ENCODE measurements at regions not wholly inside any gene's neighbourhood (a gene's known extent, or its start where the extent isn't known, plus 50 kb on each side); places are given as distances from the start of the nearest gene placed in this dataset.
A peak's percentile ranks its signal among the peaks of the same experiment; 100 is the strongest.
"Not testable (repeated sequence)": the region's sequence is repeated elsewhere in the genome, so short reads cannot be mapped to it uniquely, and the experiment has no call there.

DNA sequence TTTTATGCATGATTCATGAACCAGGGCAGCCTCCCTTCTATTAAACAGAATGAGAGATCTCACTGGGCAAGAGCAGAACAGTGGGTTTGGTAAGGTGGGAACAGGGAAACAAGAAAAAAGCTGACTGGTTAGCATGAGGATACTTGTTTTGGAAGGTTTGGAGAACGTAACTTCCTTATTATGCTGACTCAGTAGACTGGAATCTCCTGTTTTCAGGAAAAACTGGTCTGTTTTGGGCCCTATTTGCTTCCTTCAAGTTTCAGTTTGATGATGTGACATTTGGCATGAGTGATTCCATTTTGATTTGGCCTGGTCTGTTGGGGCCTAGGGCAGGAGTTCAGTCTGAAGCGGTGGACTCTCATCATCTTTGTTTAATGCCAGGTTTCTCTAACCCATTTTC is 172.0 kb downstream of the MYLK4 start:
- Mint-ChIP-seq H3K36me3 (no peaks in the 10 kb centered on the region), H3K9me3 (peaks cover 0 to 14% (median 2%) of the 10 kb centered on the region in 5 donors), H3K4me3 (no peak overlapping the region), H3K27ac (no peak overlapping the region), H3K4me1 (no peaks in the 10 kb centered on the region), H3K27me3 (peaks cover 18 to 60% of the 10 kb centered on the region in 2 donors)
- H3K27ac ChIP-seq (ENCODE audit: low read depth, low read length): no peak overlapping the region
- H3K27me3 ChIP-seq (ENCODE audit: insufficient read depth, low read length, poor library complexity, severe bottlenecking): no peaks in the 10 kb centered on the region
- H3K36me3 ChIP-seq (ENCODE audit: insufficient read depth, low read length): no peaks in the 10 kb centered on the region
- no peak for DNase-seq
- H3K4me3 ChIP-seq (ENCODE audit: low read length): no peak overlapping the region
- POLR2A ChIA-PET: no interaction called here
- H3K4me1 ChIP-seq (ENCODE audit: insufficient read depth, low read length): no peaks in the 10 kb centered on the region
- CTCF ChIA-PET: no interaction called here
- H3K9me3 ChIP-seq (ENCODE audit: low read length): no peaks in the 10 kb centered on the region

DNA sequence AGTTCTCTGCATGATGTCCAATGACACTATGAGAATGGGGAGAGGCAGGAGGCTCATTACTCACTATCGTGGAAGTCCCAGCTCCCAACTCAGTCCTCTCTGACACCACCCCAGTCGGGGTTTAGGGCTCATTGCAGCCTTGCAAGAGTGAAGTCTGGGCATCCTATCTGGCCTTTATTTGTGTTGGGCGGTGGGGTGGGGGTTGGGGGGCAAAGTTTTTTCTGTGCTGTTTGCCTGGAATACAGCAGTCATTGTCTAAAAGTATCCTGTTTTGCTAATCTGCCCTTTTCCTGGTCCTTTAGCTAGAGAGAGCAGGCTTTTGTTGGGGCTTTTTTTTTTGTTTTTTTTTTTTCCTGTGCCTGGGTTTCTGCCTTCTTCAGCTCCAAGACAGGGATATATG is 174.2 kb downstream of the MYLK4 start:
- no peaks in the 10 kb centered on the region for H3K9me3 ChIP-seq (ENCODE audit: low read length)
- H3K27ac Mint-ChIP-seq: no peak overlapping the region
- no peak overlapping the region for H3K4me3 ChIP-seq (ENCODE audit: low read length)
- H3K4me3 Mint-ChIP-seq: no peak overlapping the region
- CTCF ChIA-PET: no interaction called here
- peaks cover 0 to 14% (median 2%) of the 10 kb centered on the region in 5 donors for H3K9me3 Mint-ChIP-seq
- peaks cover 20 to 54% of the 10 kb centered on the region in 2 donors for H3K27me3 Mint-ChIP-seq
- POLR2A ChIA-PET: no interaction called here
- no peak overlapping the region for H3K27ac ChIP-seq (ENCODE audit: low read depth, low read length)
- H3K4me1 ChIP-seq (ENCODE audit: insufficient read depth, low read length): no peaks in the 10 kb centered on the region
- no peaks in the 10 kb centered on the region for H3K4me1 Mint-ChIP-seq
- H3K36me3 Mint-ChIP-seq: no peaks in the 10 kb centered on the region
- DNase-seq: no peak
- H3K27me3 ChIP-seq (ENCODE audit: insufficient read depth, low read length, poor library complexity, severe bottlenecking): no peaks in the 10 kb centered on the region
- H3K36me3 ChIP-seq (ENCODE audit: insufficient read depth, low read length): no peaks in the 10 kb centered on the region

- peaks cover 15 to 43% of the 10 kb centered on the region in 2 donors for H3K27me3 Mint-ChIP-seq
- H3K36me3 Mint-ChIP-seq: no peaks in the 10 kb centered on the region
- ChIA-PET CTCF (no interaction called here), POLR2A (no interaction called here)
- no peaks in the 10 kb centered on the region for H3K4me1 Mint-ChIP-seq
- Histone ChIP-seq H3K9me3 (ENCODE audit: low read length) (no peaks in the 10 kb centered on the region), H3K4me3 (ENCODE audit: low read length) (no peak overlapping the region), H3K4me1 (ENCODE audit: insufficient read depth, low read length) (no peaks in the 10 kb centered on the region), H3K36me3 (ENCODE audit: insufficient read depth, low read length) (no peaks in the 10 kb centered on the region), H3K27me3 (ENCODE audit: insufficient read depth, low read length, poor library complexity, severe bottlenecking) (no peaks in the 10 kb centered on the region), H3K27ac (ENCODE audit: low read depth, low read length) (no peak overlapping the region)
- H3K27ac Mint-ChIP-seq: peak overlapping the region in 1 of 8 donors; percentile 1
- no peak overlapping the region for H3K4me3 Mint-ChIP-seq
- H3K9me3 Mint-ChIP-seq: peaks cover 0 to 14% (median 2%) of the 10 kb centered on the region in 5 donors
- DNase-seq: no peak
Observed at GRCh38 chr6:2575236-2575635, 175.5 kb downstream of the MYLK4 start.

DNA sequence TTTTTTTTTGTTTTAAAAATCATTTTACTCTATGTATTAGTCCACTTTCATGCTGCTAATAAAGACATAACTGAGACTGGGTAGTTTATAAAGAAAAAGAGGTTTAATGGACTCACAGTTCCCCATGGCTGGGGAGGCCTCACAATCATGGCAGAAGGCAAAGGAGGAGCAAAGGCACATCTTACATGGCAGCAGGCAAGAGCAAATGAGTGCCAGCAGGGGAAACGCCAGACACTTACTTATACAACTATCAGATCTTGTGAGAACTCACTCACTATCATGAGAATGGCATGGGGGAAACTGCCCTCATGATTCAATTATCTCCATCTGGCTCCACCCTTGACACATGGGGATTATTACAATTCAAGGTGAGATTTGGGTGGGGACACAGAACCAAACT is 181.3 kb downstream of the MYLK4 start:
- H3K27ac Mint-ChIP-seq; CTCF ChIA-PET; H3K9me3 ChIP-seq (ENCODE audit: low read length); H3K36me3 ChIP-seq (ENCODE audit: insufficient read depth, low read length); H3K4me3 ChIP-seq (ENCODE audit: low read length); H3K27ac ChIP-seq (ENCODE audit: low read depth, low read length); DNase-seq; H3K36me3 Mint-ChIP-seq; H3K4me1 ChIP-seq (ENCODE audit: insufficient read depth, low read length); H3K27me3 ChIP-seq (ENCODE audit: insufficient read depth, low read length, poor library complexity, severe bottlenecking); H3K4me3 Mint-ChIP-seq; POLR2A ChIA-PET; H3K4me1 Mint-ChIP-seq: not testable (repeated sequence)
- Mint-ChIP-seq H3K27me3 (peaks cover 4 to 16% of the 10 kb centered on the region in 2 donors), H3K9me3 (peaks cover 0 to 10% (median 0%) of the 10 kb centered on the region in 5 donors)

DNA sequence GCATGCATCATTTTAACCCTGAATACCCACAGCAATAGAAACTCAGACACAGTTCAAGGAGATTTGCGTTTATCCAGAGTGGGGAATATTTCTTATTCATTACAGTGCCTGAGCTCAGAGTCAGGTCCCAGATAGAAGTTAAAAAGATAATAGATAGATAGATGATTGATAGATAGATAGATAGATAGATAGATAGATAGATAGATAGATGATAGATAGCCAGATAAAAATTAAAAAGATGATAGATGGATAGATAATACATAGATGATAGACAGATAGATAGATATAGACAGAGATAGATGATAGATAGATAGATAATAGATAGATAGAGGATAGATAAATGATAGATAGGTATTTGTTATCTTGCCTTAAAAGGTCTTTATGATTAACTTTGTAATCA is 184.7 kb downstream of the MYLK4 start:
- H3K4me1 Mint-ChIP-seq: peaks cover 2 to 8% (median 6%) of the 10 kb centered on the region in 3 donors
- Histone ChIP-seq H3K27ac (ENCODE audit: low read depth, low read length) (no peak overlapping the region), H3K36me3 (ENCODE audit: insufficient read depth, low read length) (no peaks in the 10 kb centered on the region), H3K4me1 (ENCODE audit: insufficient read depth, low read length) (no peaks in the 10 kb centered on the region), H3K9me3 (ENCODE audit: low read length) (no peaks in the 10 kb centered on the region), H3K4me3 (ENCODE audit: low read length) (no peak overlapping the region), H3K27me3 (ENCODE audit: insufficient read depth, low read length, poor library complexity, severe bottlenecking) (no peaks in the 10 kb centered on the region)
- POLR2A ChIA-PET: no interaction called here
- CTCF ChIA-PET: no interaction called here
- no peak overlapping the region for H3K4me3 Mint-ChIP-seq
- peaks cover 4 to 18% of the 10 kb centered on the region in 2 donors for H3K27me3 Mint-ChIP-seq
- H3K36me3 Mint-ChIP-seq: no peaks in the 10 kb centered on the region
- H3K9me3 Mint-ChIP-seq: peaks cover 0 to 9% (median 0%) of the 10 kb centered on the region in 5 donors
- no peak for DNase-seq
- H3K27ac Mint-ChIP-seq: no peak overlapping the region

GRCh38 chr6:2565499-2565898 is 185.2 kb downstream of the MYLK4 start:
- no peak overlapping the region for H3K4me3 Mint-ChIP-seq
- no peak overlapping the region for H3K27ac Mint-ChIP-seq
- ChIA-PET CTCF (no interaction called here), POLR2A (no interaction called here)
- Histone ChIP-seq H3K4me3 (ENCODE audit: low read length) (no peak overlapping the region), H3K4me1 (ENCODE audit: insufficient read depth, low read length) (no peaks in the 10 kb centered on the region), H3K27me3 (ENCODE audit: insufficient read depth, low read length, poor library complexity, severe bottlenecking) (no peaks in the 10 kb centered on the region), H3K9me3 (ENCODE audit: low read length) (no peaks in the 10 kb centered on the region), H3K27ac (ENCODE audit: low read depth, low read length) (no peak overlapping the region), H3K36me3 (ENCODE audit: insufficient read depth, low read length) (no peaks in the 10 kb centered on the region)
- peaks cover 4 to 23% of the 10 kb centered on the region in 2 donors for H3K27me3 Mint-ChIP-seq
- no peak for DNase-seq
- H3K36me3 Mint-ChIP-seq: no peaks in the 10 kb centered on the region
- peaks cover 0 to 9% (median 0%) of the 10 kb centered on the region in 5 donors for H3K9me3 Mint-ChIP-seq
- peaks cover 2 to 8% (median 6%) of the 10 kb centered on the region in 3 donors for H3K4me1 Mint-ChIP-seq

- H3K4me1 ChIP-seq (ENCODE audit: insufficient read depth, low read length): no peaks in the 10 kb centered on the region
- H3K36me3 ChIP-seq (ENCODE audit: insufficient read depth, low read length): no peaks in the 10 kb centered on the region
- no peaks in the 10 kb centered on the region for H3K36me3 Mint-ChIP-seq
- H3K27ac ChIP-seq (ENCODE audit: low read depth, low read length): no peak overlapping the region
- no peak overlapping the region for H3K27ac Mint-ChIP-seq
- POLR2A ChIA-PET: no interaction called here
- peaks cover 2 to 8% (median 6%) of the 10 kb centered on the region in 3 donors for H3K4me1 Mint-ChIP-seq
- H3K4me3 ChIP-seq (ENCODE audit: low read length): no peak overlapping the region
- H3K4me3 Mint-ChIP-seq: no peak overlapping the region
- CTCF ChIA-PET: no interaction called here
- H3K27me3 ChIP-seq (ENCODE audit: insufficient read depth, low read length, poor library complexity, severe bottlenecking): no peaks in the 10 kb centered on the region
- peaks cover 7 to 28% of the 10 kb centered on the region in 2 donors for H3K27me3 Mint-ChIP-seq
- no peak for DNase-seq
- H3K9me3 Mint-ChIP-seq: peaks cover 0 to 2% (median 0%) of the 10 kb centered on the region in 5 donors
- no peaks in the 10 kb centered on the region for H3K9me3 ChIP-seq (ENCODE audit: low read length)
Observed at GRCh38 chr6:2563635-2564034, 187.1 kb downstream of the MYLK4 start.

GRCh38 chr6:2562721-2563451 is 187.8 kb downstream of the MYLK4 start:
- no peak overlapping the region for H3K27ac Mint-ChIP-seq
- DNase-seq: no peak
- CTCF ChIA-PET: no interaction called here

More at GRCh38 chr6:2562721-2563451, 187.8 kb downstream of the MYLK4 start:
- H3K27me3 ChIP-seq (ENCODE audit: insufficient read depth, low read length, poor library complexity, severe bottlenecking): no peaks in the 10 kb centered on the region
- no peaks in the 10 kb centered on the region for H3K36me3 ChIP-seq (ENCODE audit: insufficient read depth, low read length)
- Mint-ChIP-seq H3K4me3 (no peak overlapping the region), H3K36me3 (no peaks in the 10 kb centered on the region), H3K4me1 (peaks cover 2 to 8% (median 6%) of the 10 kb centered on the region in 3 donors), H3K27me3 (peaks cover 7 to 30% of the 10 kb centered on the region in 2 donors), H3K9me3 (no peaks in the 10 kb centered on the region)
- H3K27ac ChIP-seq (ENCODE audit: low read depth, low read length): no peak overlapping the region
- no peaks in the 10 kb centered on the region for H3K9me3 ChIP-seq (ENCODE audit: low read length)
- H3K4me3 ChIP-seq (ENCODE audit: low read length): no peak overlapping the region
- no peaks in the 10 kb centered on the region for H3K4me1 ChIP-seq (ENCODE audit: insufficient read depth, low read length)
- POLR2A ChIA-PET: no interaction called here

Data from CD8-positive, alpha-beta memory T cell (primary cell).